Left ventricle myocardium superior (tissue), 1 donor: ENCODE measurements at regions not wholly inside any gene's neighbourhood (a gene's known extent, or its start where the extent isn't known, plus 50 kb on each side); places are given as distances from the start of the nearest gene placed in this dataset.

Source experiments
- ATAC-seq: fragments of 200-7000 bp; cut with Tn5 transposase; one replicate; pipeline ENCODE4 v1.9.1; 2020; ENCODE audit warnings: mild to moderate bottlenecking, moderate library complexity
- DNase-seq: peaks from one replicate; pipeline ENCODE4 v3.0.0-alpha.2; 2020
- intact Hi-C: fragments of 100-400 bp; cut with micrococcal nuclease; formaldehyde crosslinking; loops from one replicate; pipeline ENCODE4 v1.11.0; 2022
- donor health status: DM: no; HTN: yes; CAD: no; lungs with severe emphysema.

- peak; percentile 76 for DNase-seq
- ATAC-seq: peak; percentile 88
- intact Hi-C loops: no loop called here
These were observed 395.7 kb downstream of the MN1 start for GRCh38 chr22:27405672-27406388.

- ATAC-seq: no peak
These were observed 395.1 kb downstream of the MN1 start for GRCh38 chr22:27406389-27406861.

GRCh38 chr22:27407369-27407985, 394.1 kb downstream of the MN1 start:
- intact Hi-C loops: no loop called here
- ATAC-seq: no peak
- DNase-seq: no peak

More at GRCh38 chr22:27406389-27406861, 395.1 kb downstream of the MN1 start:
- DNase-seq: no peak
- intact Hi-C loops: no loop called here

DNA sequence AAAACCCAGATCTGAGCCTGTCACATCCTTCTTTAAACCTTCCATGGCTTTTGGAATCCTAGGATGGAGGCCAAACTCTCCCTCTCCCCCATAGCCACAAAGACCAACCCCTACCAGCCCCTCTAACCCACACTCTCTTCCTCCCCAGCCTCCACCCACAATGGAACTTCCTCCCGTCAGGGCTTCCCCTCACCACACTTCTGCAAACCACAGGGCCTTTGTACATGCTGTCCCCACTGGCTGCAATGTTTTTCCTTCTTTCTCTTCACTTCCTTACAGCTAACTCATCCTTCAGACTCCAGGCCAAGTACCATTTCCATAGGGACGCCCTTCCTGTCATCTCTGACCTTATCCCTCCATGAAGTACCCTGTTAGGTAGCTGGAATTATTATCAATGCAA, 393.5 kb downstream of the MN1 start:
- intact Hi-C loops: no loop called here
- ATAC-seq (no peak), DNase-seq (no peak)

DNA sequence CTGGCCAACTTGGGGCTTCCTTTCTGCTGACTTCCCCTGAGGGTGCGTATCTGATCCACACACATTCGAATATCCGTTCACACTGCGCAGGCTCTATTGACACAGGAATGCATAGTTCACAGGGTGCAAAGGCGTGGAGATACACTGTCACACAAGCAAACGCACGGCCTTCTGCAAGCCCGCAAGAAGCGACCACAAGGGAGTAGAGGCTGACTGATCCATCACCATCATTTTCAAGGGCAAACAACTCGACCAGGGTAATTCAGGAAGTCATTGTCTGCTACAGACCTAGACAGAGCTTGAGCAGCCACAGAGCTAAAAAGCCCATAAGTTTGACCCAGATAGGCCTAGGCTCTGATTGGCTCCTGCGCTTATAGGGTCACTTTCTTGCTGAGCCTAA, 392.3 kb downstream of the MN1 start:
- intact Hi-C loops: no loop called here
- DNase-seq (no peak), ATAC-seq (no peak)

DNA sequence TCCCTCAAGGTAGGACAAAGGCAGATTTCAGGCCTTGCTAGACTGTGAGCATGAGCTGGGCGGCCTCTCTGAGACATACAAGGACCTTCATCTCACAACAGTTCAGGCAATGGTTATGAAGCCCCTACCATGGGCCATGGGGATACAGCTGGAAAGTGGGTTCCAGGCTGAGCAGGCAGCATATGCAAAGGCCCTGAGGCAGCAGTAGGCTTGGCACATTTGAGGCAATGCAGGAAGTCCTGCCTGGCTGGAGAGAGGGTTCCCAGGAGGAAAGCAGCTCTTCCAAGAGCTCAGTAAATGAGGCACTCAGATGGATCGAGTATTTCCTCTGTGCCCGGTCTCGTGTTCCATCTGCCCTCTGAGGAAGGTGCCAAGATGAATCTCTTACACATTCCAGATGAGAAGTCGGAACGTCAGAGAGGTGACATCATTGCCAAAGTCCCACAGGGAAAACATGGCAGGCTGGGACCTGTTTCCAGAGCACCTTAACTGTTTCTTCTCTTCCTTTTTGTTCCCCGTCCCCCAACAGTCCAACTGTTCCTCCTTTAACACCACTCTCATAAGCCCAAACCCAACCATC, 388.6 kb downstream of the MN1 start:
- intact Hi-C loops: loop anchor here (10.0 kb wide), 1 partner anchor 658 kb away; no protein-coding TSS in a partner anchor

GRCh38 chr22:27413702-27414101, 387.9 kb downstream of the MN1 start:
- ATAC-seq (no peak), DNase-seq (no peak)

More for the DNA sequence above, 388.6 kb downstream of the MN1 start:
- DNase-seq: no peak
- ATAC-seq: no peak

DNA sequence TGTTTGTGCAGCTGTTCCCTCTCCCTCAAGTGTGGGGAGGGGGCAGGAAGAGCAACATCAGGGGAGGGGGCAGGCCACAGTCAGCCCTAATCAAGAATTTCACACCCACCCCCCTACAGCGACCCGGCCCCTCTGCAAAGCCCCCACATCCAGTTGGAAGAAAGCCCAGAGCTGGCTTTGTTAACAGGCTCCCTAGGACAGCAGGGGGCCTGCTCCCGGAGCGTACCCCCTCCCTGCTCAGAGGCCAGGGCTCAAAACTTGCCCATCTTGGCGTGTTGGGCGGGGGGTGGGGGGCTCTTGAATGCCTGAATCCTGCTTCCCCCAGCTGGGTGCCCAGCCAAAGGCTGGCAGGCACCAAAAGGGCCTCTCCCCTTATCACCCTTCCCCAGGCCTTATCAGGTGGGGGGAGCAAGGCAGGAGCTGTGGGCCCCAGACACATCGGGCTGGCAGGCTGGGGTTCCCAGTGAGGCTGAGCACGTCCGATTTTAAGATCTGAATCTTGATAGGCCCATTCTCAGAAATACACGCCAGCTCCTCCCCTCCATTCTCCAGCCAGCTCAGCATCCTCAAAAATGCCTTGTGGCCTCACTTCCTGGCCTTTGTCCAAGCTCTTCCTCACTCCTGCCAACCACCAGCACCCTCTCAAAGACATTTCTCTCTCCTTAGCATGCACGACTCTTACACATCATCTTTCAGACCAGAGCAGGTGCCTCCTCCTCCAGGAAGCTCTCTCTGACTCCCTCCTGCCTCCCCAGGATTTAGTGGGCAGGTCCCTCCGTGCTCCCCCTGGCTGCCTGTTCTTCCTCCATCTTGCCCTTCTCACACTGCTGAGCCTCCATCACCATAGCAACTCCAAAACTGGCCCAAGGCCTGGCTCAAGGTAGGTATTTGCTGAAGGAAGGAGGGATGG, 384.8 kb downstream of the MN1 start:
- intact Hi-C loops: loop anchor here (10.0 kb wide), 1 partner anchor 662 kb away; no protein-coding TSS in a partner anchor
- ATAC-seq (no peak), DNase-seq (no peak)

More at GRCh38 chr22:27413702-27414101, 387.9 kb downstream of the MN1 start:
- intact Hi-C loops: loop anchor here (10.0 kb wide), 1 partner anchor 659 kb away; no protein-coding TSS in a partner anchor

DNA sequence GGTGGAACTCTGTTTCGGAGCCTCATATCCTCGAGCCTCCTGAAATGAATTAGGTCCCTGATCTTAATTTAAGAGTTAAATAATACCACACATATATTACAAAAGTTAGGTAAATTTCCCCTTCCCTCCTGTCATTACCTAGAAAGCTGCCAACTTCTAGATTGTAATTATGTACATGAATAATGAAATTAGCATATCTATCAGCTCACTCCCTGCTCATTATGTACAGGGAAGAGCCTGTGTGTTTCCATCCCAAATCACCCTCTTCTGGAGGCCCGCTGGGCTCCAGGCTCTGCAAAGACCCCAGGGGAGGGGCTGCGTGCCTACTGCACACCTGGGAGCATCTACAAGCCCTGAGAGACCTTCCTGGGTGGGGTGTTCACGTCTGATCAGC, 384.1 kb downstream of the MN1 start:
- intact Hi-C loops: loop anchor here (10.0 kb wide), 1 partner anchor 663 kb away; no protein-coding TSS in a partner anchor

GRCh38 chr22:27418261-27418660, 383.3 kb downstream of the MN1 start:
- ATAC-seq (no peak), DNase-seq (no peak)
- intact Hi-C loops: loop anchor here (10.0 kb wide), 1 partner anchor 663 kb away; no protein-coding TSS in a partner anchor

More for the DNA sequence above, 384.1 kb downstream of the MN1 start:
- no peak for DNase-seq
- no peak for ATAC-seq

DNA sequence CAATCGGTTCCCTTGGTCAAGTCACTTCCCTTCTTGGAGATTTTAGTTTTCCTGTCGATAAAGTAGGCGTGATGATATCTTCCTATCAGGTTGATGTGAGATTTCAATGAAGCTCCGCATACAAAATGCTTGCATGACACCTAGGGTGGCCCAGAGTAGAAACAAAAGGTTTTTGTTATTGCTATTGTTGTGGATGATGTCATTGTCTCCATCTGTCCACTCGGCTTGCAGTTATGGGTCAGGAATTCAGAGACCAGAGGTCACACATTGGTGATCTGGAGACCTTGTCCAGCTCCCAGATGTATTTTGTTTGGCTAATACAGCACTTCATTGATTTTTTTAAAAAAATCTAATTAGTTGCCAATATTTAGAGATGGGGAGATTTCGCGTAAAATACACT, 382.1 kb downstream of the MN1 start:
- intact Hi-C loops: loop anchor here (10.0 kb wide), 1 partner anchor 665 kb away; no protein-coding TSS in a partner anchor
- DNase-seq: no peak

DNA sequence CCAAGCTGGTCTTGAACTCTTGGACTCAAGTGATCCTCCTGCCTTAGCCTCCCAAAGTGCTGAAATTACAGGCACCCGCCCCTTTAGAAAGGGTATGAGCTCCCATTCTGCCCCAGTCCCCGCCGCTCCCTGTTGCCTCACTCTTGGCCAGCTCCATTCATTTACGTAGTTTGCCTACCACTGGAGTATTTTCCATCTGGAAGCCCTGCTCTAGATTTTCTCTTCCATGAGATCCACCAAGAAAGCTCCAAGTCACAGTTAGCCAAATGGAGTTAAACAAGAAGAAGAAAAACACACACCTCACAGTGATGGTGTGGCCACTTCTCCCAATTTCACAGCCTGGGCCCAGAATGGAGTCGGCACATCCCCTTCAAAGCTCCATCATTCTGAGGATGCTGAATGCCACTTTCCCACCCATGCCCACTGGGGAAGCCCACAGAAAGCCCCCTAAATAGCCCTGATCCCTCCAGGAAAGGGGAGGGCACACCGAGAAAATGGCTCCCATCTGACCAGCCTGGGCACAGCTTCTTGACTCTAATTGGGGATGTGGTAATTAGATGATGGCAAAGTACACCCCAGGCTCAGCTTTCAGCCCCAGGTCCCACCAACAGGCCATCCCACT, 381.2 kb downstream of the MN1 start:
- DNase-seq: no peak
- peak; percentile 61 for ATAC-seq
- intact Hi-C loops: no loop called here

More for the DNA sequence above, 382.1 kb downstream of the MN1 start:
- ATAC-seq: no peak

- intact Hi-C loops: no loop called here
- peak; percentile 85 for ATAC-seq
- DNase-seq: peak; percentile 85
These were observed 380.7 kb downstream of the MN1 start for GRCh38 chr22:27420817-27421361.

DNA sequence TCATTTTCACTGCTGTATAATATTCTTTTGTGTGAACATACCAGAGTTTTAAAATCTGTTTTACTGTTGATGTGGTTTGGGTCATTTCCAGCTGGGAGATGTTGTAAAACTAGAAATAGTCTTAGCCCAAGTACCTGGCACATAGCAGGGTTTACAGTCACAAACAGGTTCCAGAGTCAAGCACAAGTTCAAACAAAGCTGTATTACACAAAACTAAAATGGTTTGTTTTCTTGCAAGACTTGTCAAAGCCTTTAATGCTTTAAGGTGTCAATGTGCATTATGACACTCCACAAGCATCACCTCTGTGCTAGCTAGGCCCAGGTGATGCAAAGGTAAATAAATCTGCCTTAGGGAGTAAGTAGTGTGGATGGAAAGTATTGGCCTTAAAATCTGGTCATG, 379.1 kb downstream of the MN1 start:
- DNase-seq: no peak
- no peak for ATAC-seq
- intact Hi-C loops: no loop called here

GRCh38 chr22:27424319-27424718, 377.2 kb downstream of the MN1 start:
- ATAC-seq: no peak
- intact Hi-C loops: no loop called here

DNA sequence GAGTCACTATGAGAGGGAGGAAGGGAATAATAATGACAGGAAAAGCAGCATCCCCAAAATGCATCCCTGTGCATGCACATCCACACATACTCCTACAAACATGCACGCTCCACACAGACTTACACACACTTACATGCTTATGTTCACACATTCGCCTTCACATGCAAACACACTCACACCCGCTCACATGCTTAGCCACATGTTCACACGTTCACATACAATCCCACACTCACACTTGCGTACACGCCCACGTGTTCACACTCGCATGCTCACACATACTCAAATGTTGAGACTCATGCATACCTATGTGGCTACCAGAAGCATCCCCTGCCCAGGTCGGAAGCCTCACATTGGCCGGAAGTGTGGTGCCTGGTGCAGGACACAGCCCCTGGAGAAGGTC, 372.1 kb downstream of the MN1 start:
- intact Hi-C loops: no loop called here
- DNase-seq (no peak), ATAC-seq (no peak)

More at GRCh38 chr22:27424319-27424718, 377.2 kb downstream of the MN1 start:
- no peak for DNase-seq

GRCh38 chr22:27431081-27431480, 370.5 kb downstream of the MN1 start:
- ATAC-seq (no peak), DNase-seq (no peak)
- intact Hi-C loops: no loop called here

DNA sequence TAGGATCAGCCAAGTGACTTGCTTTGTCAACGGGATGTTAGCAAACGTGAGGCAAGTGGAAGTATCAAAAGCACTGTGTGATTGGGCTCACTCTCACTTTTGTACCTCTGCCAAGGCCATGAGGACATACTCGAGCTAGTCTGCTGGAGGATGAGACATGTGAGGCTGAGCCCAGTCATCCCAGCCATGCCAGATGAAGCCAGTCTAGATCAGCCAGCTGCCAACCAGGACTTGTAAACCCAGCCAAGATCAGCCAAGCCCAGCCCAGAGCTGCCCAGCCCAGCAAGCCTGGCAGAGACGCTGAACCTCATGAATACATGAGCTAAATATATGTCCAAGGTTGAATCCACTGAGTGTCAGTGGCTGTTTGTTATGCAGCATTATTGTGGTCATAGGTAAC, 369.7 kb downstream of the MN1 start:
- intact Hi-C loops: no loop called here
- DNase-seq: no peak
- no peak for ATAC-seq
